ENCODE measurements at regions not wholly inside any gene's neighbourhood (a gene's known extent, or its start where the extent isn't known, plus 50 kb on each side); places are given as distances from the start of the nearest gene placed in this dataset.

GRCh38 chr11:19607656-19608360 lies 104.8 kb upstream of the NAV2 start:
- TF ChIP-seq CTCF (IDR thresholded peaks at IDR 0.05; ENCODE audit: insufficient read depth, low read length) = no peak
- no peak for TF ChIP-seq GABPA (IDR thresholded peaks at IDR 0.05; ENCODE audit: low read depth)

All from HL-60 (cell line).